ENCODE measurements at regions not wholly inside any gene's neighbourhood (a gene's known extent, or its start where the extent isn't known, plus 50 kb on each side); places are given as distances from the start of the nearest gene placed in this dataset.
"Not testable (repeated sequence)": the region's sequence is repeated elsewhere in the genome, so short reads cannot be mapped to it uniquely, and the experiment has no call there.

DNA sequence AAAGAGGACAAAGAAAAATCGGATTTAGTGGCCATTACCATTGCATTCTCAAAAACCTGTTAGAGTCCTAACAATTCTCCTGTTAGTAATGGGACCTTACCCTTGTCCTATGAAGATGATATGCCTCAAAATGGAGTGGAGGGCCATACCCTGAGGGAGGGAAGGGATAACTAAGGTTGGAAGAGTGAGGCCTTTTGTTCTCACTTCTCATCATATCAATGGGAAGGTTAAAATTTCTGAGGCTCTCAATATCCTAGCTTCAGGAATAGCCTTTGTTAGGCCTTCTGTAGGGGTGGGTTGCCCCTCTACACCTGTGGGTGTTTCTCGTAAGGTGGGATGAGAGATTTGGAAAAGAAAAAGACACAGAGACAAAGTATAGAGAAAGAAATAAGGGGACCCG, 109.4 kb upstream of the SGIP1 start:
- DNase-seq (ENCODE audit: low read depth), result not testable (repeated sequence)

DNA sequence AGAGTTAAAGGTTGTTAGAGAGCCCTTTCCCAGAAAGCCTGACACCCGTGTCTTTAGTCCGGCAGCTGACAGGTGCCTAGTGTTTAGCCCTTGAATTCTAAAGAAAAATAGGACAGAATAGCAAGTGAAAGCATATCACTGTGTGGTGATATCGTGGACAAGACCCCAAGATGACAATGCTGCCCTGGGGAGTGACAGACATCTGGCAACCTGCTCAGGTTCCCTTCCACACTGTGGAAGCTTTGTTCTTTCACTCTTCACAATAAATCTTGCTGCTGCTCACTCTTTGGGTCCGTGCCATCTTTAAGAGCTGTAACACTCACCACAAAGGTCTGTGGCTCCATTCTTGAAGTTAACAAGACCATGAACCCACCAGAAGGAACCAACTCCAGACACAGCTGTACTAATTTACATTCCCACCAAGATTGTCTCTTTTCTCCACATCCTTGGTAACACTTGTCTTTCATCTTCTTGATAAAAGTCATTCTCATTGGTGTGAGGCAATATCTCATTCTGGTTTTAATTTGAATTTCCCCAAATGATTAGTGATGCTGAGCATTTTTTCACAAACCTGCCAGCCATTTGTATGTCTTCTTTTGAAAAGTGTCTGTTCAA, 107.6 kb upstream of the SGIP1 start:
- no peak for DNase-seq (ENCODE audit: low read depth)

DNA sequence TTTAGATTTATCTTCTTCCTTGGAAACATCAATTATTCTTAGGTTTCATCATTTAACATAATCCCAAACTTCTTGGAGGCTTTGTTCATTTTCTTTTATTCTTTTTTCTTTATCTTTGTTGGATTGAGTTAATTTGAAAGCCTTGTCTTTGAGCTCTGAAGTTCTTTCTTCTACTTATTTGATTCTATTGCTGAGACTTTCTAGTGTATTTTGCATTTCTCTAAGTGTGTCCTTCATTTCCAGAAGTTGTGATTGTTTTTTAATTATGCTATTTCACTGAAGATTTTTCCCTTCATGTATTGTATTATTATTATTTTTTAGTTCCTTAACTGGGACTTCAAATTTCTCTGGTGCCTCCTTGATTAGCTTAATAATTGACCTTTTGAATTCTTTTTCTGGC, 103.1 kb upstream of the SGIP1 start:
- DNase-seq (ENCODE audit: low read depth), result not testable (repeated sequence)

DNA sequence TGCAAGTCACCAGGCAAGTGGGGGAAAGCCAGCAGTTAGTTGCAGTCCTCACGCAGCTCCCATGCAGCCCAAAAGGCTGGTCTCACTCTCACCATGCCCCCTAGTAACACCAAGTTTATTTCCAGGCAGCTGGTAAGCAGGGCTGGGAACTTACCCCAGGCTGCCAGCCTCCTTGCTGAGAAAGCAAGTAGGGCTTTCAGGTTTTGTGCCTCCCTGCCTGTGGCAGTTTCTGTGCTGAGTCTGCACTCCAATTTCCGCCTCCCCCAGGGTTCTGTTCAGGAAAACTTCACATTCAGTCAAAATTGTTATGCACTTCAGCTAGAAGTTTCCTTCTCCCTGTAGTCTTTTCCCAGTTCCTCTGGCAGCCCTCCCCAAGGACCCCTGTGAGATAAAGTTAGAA, 102.0 kb upstream of the SGIP1 start:
- no peak for DNase-seq (ENCODE audit: low read depth)

DNA sequence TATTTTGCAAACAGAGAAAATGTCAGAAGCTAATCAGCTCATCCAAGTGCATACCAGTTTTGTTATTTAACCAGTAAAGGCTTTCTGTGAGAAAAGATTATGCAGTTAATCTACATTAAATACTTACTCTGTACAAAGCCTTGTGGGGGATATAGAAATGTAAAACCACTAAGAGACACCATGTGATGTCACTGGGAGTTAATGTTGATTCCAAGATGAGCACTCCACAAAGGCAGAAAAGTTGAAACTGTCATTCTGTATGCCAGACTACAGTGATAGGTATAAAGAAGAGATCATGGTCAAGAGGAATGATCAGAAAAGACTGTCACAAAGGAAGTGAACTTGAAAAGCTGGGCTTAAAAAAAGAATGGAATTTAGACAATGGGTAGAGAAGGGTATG, 100.3 kb upstream of the SGIP1 start:
- DNase-seq (ENCODE audit: low read depth), result no peak

DNA sequence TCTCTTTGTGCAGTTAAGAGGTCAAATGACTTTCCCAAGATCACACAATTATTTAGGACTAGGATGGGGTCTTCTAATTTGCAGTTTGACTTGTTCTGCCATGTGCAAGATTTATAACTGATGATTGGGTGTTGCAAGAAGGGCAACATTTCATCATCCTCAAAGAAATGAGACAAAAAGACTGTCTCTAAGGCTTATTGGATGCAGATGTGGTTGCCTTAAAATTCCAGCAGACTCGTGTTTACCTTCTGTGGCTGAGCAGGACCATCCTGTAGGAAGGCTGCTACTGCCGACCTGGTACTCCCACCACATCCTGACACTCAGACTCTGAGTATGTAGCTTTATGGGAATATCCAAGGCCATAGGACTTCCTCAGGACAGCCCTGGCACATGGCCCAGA, 99.9 kb upstream of the SGIP1 start:
- DNase-seq (ENCODE audit: low read depth), result no peak

DNA sequence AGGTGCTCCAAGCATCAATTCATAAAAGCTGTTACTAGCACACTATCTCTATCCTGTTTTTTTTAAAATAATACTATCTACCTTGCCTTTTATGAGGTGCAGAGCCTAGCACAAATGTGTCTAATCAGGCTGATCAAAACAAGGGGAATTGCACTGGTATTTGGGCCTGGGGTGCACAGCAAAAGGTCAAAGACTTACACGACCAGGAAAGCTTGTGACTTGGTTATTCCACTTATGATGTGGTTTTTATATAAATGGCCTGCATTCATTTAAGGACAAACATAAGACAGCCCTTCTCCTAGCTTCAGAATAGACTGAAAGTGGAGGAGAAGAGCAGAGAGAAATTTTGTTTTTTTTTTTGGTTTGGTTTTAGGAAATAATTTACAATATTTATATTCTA, 98.4 kb upstream of the SGIP1 start:
- no peak for DNase-seq (ENCODE audit: low read depth)

DNA sequence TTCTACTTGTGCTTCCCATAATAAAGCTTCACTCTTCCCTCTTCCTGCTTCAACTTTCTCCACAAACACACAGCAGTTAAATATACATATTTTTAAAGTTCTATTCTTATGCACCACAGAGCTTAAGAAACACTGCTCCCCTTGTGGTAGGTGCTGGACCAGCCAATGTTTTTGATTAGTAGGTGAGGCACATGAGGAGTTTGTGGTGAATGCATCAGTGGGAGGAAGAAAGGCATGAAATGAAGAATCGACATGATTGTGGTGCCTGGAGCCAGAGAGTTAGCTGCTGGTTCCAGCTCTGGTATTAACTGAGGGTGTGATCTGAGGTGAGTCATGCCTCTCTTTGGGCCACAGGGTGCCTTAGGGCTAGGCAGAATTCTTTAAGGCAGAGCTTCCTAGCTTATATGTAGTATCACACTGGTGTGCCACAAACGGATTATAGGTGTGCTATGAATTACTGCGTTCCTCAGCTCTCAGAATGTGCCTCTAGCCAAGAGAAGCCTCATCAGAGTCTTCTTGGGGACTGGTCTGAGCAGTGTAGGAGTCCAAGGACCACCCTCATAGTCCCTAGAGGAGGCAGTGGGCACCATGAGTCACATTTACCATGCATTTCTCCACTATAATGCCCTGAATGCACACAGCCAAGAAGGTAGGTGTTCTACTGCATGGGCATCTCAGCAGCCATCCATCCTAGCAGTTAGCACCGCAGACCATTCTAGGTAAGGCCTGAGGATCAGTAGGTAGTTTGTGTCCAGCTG, 97.4 kb upstream of the SGIP1 start:
- no peak for DNase-seq (ENCODE audit: low read depth)

DNA sequence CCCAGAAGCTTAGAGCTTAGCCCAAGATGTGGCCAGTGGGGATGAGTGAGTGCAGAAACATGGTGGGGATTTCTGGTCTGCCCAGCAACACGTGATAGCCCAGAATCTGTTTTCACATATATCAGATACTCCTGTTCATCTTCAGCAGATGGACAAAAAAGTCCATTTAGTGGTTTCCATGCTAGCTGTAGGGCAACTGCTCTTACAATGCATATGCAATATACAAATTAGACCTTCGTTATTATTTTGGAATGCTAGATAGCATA, 96.9 kb upstream of the SGIP1 start:
- no peak for DNase-seq (ENCODE audit: low read depth)

DNA sequence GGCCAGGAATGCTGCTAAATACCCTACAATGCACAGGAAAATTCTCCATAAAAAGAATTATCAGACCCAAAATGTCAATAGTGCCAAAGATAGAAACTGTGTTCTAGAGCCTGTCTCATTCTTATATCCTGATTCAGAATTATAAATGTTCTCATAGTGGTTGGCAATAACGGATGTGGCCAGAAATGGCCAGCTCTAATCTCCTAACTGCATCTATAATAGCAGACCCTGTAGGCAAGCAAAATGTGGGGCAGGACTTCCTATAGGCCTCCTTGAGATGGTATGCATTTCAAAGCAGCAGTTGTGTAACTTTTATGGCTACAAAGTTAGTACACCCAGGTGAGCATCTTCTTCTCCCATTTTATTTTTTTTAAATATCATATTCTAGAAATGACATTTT, 95.9 kb upstream of the SGIP1 start:
- DNase-seq (ENCODE audit: low read depth), result no peak

DNA sequence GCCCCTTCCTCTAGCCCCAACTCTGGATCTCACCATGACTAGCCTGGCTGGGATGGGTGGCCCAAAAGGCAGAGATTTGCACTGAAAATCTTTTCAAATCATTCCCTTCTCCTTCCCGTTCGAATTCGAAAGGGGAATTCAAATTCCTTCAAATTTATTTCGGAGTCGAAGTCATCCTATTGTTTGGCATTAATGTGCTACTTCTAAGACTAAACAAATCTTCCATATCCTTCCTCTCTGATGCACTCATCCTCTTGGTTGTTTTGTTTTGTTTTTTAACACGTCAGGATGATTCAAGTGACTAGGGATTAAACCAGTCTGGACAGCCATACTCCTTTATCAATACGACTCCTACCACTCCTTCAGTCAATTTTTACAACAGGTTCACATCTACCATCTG, 95.5 kb upstream of the SGIP1 start:
- DNase-seq (ENCODE audit: low read depth), result no peak

DNA sequence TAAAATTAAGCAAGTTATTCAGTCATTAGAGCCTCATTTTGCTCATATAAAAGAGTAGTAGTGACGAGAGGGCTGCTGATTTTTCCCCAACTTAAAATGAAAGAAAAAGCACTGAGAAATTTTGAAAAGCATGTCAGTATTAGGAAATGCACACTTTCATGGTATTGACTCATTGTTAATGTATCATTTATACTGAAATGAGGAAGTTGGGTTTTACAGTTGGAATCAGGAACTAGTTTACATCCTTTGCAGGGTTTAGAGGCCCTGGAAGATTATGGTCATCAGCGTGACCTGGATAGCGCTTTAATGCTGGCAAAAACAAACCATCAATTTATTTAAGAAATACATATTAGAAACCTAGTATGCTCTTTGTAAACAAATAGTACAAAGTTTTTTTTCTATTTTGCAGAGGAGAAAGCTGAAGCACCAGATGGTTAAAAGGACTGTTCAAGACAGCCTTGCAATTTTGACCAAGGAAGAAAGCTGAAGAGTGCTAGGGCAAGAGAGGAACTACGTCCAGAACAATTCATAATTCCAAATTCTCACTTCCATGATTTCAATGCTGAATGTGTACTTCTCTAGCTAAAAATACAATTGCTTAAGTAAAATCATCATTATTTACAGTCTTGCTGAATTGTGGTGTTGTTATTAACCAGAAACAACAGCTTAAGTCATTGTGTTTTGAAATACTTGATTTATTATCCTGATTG, 94.8 kb upstream of the SGIP1 start:
- DNase-seq (ENCODE audit: low read depth), result no peak

DNA sequence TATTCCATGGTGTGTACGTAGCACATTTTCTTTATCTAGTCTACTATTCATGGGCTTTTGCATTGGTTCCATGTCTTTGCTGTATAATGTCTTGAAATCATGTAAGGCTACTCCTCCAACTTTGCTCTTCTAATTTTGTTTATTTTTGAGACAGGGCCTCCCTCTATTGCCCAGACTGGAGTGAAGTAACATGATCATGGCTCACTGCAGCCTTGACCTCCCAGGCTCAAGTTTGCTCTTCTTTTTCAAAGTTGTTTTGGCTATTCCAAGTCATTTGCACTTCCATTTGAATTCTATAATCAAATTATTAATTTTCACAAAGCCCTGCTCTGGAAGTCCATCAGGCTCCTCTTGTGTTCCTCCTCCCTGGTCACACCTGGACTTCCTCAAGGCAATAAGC, 90.2 kb upstream of the SGIP1 start:
- DNase-seq (ENCODE audit: low read depth), result no peak

DNA sequence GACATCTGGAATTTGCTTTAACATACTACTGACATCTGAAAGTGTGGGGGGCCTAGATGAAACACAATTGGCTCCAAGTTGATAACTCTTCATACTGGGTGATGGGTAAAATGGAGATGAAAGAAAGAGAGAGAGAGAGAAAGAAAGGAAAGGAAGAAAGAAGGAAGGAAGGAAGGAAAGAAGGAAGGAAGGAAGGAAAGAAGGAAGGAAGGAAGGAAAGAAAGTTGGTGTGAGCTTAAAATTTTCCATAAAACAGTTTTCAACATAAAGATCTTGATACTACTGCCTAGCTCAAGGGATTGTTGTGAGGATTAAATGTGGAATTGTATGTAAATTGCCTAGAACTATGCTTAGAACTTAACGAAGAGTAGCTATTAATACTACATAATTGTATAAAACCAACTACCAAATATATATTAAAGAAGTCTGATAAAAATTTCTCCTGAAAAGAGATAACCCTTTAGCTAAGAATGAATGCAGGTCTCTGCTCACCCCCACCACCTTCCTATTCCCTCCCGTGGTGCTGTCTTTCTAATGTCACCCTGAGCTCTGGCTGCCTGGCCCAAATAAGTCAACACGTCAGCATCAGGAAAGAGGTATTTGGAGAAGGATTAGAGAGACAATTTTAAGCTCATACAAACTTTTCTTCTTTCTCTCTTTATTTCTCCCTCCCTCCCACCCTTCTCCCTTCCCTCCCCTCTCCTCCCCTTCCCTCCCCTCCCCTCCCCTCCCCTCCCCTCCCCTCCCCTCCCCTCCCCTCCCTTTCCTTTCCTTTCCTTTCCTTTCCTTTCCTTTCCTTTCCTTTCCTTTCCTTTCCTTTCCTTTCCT, 89.3 kb upstream of the SGIP1 start:
- DNase-seq (ENCODE audit: low read depth), result no peak

DNA sequence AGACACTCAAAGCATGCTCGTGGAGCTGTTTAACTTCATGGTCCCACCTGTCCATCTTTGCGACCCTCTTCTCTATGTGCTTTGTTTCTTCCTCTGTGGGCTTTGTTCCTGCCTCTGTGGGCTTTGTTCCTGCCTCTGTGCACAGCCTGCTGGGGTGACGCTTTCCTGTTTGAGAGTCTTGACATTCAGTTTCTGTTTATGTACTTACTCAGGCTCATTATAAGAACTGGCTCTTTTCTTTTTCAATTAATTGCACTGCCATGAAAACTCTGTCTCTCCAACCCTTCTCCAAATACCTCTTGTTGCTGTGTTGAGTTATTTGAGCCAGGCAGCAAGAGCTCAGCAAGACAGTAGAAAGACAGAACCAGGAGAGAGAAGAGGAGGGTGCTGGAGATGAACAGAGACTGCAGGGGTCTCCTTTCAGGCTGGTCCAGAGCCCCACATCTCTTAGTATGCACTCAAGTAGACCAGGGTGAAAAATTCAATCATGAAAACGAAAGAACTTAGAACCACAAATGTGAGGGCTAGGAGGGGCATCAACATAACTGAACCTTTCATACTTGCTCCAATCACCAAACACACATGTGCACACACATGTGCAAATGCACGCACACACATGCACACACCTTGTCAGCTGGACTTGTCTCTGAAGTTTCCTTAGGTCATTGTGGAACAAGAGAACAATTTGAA, 88.3 kb upstream of the SGIP1 start:
- DNase-seq (ENCODE audit: low read depth), result peak; percentile 13

DNA sequence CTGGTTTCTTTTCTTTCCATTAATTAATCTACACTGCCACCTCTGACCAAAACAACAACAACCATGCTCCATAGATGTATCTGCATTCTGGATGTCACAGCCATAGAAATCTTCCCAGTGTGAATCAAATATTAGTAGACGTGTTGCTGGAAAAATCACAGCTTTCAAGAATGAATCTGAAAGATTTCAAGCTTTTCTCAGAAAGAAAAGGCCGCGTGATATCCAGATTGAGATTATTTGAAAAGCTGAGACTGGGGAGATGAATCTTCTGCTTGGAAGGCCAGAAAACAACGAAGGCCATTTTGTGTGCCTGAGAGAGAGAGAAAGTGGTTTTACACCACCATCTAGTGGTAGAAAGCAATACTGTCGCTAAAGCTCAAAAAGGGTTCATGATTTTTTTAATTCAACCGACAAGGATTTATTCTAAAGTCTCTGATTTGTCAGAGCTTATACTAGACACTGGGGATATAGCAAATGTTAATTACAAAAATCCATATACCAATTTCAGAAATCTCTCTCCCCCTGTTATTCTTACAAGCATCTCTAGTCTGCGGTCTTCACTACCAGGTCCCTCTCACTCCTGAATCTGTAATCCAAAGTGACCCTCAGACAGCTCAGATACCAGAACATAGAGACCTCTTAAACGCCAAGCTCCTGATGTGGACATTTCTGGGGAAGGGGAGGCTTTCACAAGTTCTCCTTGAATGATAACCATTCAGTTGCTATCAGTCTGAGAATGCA, 87.5 kb upstream of the SGIP1 start:
- peak; percentile 4 for DNase-seq (ENCODE audit: low read depth)

DNA sequence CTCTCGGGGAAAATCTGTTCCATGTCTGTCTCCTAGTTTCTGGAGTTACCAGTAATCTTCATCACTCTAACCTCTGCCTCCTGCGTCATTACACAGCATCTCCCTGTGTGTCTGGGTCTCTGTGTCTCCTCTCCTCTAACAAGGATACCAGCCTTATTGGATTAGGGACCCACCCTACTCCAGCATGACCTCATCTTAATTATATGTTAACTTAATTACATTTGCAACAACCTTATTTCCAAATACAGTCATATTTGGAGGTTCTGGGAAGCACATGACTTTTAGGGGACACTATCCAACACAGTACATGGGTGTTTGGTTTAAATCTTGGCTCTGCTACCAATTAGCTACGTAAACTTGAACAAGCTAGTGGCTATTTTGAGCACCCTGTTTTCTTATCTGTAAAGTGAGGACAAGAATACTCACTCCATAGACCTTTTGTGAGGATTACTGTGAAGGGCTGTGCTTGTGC, 83.9 kb upstream of the SGIP1 start:
- no peak for DNase-seq (ENCODE audit: low read depth)

DNA sequence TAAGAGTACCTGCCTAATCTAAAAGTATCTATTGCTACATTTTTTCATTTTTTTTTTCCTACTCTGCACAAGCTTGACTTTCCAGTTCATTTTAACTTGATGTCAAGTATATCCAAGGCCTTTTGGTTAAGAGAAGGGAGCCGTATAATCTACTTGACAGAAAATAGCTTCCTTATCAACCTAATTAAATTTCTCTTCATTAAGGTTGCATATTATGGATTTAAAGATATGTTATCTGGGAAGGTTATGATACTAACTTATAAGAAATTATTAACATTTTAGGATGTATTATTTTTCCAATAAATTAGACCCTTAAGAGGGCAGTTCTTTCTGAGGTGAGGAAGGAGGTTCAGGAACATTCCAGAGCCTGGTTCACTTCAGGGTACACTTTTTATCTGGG, 83.1 kb upstream of the SGIP1 start:
- DNase-seq (ENCODE audit: low read depth), result no peak

DNA sequence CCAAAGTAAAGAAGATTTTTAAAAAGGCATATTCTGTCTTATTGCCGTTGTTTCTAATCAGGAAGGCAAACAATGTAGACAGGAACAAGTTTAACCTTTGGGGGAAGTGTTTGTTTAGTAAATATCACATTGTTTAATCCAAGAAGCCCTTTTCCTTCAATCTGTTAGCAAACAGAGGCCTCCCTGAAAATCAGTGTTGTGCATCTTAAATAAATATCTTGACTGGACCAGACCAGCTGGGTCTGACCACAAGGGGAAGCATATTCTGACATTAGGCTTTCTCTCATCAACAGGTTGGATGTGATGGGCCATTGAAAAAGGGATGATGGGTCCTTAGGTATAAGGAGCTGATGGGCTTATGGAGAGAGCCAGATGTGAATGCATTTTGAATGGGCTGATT, 81.8 kb upstream of the SGIP1 start:
- no peak for DNase-seq (ENCODE audit: low read depth)

DNA sequence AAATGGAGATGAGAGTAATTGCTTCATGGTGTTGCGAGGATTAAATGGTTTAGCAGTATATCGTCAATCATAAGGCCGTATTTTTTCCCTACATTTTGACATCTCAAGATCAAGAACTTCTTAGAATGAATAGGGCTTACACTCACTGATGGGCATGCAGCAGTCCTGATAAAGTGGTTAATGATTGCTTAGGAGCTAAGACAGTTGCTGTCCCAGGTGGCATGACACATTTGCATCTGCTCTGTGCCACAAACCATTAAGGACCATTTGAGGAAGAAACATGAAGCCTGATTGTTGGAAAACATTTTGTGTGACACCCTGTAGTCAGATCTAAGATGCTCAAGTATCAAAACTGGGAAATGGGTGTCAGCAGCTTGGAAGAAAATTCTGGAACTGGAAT, 81.0 kb upstream of the SGIP1 start:
- DNase-seq (ENCODE audit: low read depth), result no peak

DNA sequence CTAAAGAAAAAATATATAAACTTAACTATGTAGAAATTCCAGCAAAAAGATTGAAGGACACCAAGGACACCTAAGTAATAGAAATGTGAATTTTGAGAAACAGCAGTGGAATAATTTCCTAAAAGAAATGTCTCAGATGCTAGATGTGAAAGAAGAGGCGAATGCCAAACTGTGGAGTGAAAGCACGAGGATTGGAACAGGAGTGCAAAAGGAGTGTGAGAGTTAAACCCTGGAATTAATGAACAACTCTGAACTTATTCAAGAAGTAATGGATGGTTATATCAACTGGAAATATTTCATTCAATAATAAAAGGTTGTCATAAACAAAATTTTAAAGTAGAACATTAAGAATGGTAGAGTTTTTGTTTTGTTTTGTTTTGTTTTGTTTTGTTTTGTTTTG, 78.5 kb upstream of the SGIP1 start:
- no peak for DNase-seq (ENCODE audit: low read depth)

Measured in T follicular helper cell (primary cell).